ENCODE measurements at regions not wholly inside any gene's neighbourhood (a gene's known extent, or its start where the extent isn't known, plus 50 kb on each side); places are given as distances from the start of the nearest gene placed in this dataset.

- no peak for TF ChIP-seq CTCF (IDR thresholded peaks at IDR 0.05)
- H3K4me1 ChIP-seq (ENCODE audit: control insufficient read depth in 1 of 2, insufficient read depth in 1 of 2, low read depth in 1 of 2, low read length in 1 of 2): no peaks in the 10 kb centered on the region
- H3K9me3 ChIP-seq: no peaks in the 10 kb centered on the region
- no peaks in the 10 kb centered on the region for H3K27me3 ChIP-seq
- no peak overlapping the region for H3K27ac ChIP-seq
- no peak overlapping the region for H3K4me3 ChIP-seq (ENCODE audit: low read depth in 1 of 2, low read length in 1 of 2)
- no peaks in the 10 kb centered on the region for H3K36me3 ChIP-seq
Observed at GRCh38 chr13:50191004-50191403, 175.8 kb downstream of the KCNRG start.

GRCh38 chr13:50192272-50192813 is 177.1 kb downstream of the KCNRG start:
- no peak for TF ChIP-seq CTCF (IDR thresholded peaks at IDR 0.05)
- no peaks in the 10 kb centered on the region for H3K36me3 ChIP-seq
- no peaks in the 10 kb centered on the region for H3K9me3 ChIP-seq
- H3K27me3 ChIP-seq: no peaks in the 10 kb centered on the region
- H3K27ac ChIP-seq: no peak overlapping the region
- H3K4me3 ChIP-seq (ENCODE audit: low read depth in 1 of 2, low read length in 1 of 2): no peak overlapping the region
- no peaks in the 10 kb centered on the region for H3K4me1 ChIP-seq (ENCODE audit: control insufficient read depth in 1 of 2, insufficient read depth in 1 of 2, low read depth in 1 of 2, low read length in 1 of 2)

GRCh38 chr13:50195045-50195444 is 179.8 kb downstream of the KCNRG start:
- no peak for TF ChIP-seq CTCF (IDR thresholded peaks at IDR 0.05)
- Histone ChIP-seq H3K9me3 (no peaks in the 10 kb centered on the region), H3K4me3 (ENCODE audit: low read depth in 1 of 2, low read length in 1 of 2) (no peak overlapping the region), H3K27ac (no peak overlapping the region), H3K4me1 (ENCODE audit: control insufficient read depth in 1 of 2, insufficient read depth in 1 of 2, low read depth in 1 of 2, low read length in 1 of 2) (peaks cover 10 to 14% of the 10 kb centered on the region in 2 experiments), H3K36me3 (no peaks in the 10 kb centered on the region), H3K27me3 (no peaks in the 10 kb centered on the region)

DNA sequence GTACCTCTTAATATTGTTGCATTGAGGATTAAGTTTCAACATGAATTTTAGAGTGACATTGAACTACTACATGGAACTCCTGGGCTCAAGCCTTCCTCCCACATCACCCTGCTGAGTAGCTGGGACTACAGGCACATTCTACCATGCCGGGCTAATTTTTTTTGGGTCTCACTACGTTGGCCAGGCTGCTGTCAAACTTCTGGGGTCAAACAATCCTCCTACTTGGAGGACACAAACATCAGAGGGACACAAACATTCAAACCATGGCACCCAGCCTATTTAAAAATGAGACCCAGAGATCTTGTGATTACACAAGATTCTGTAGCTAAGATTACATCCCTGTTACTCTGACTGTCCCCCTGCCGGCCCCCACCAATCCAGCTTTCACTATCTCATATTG is 180.9 kb downstream of the KCNRG start:
- TF ChIP-seq CTCF (IDR thresholded peaks at IDR 0.05): no peak
- no peaks in the 10 kb centered on the region for H3K36me3 ChIP-seq
- H3K27ac ChIP-seq: no peak overlapping the region
- H3K27me3 ChIP-seq: no peaks in the 10 kb centered on the region
- no peak overlapping the region for H3K4me3 ChIP-seq (ENCODE audit: low read depth in 1 of 2, low read length in 1 of 2)
- no peaks in the 10 kb centered on the region for H3K9me3 ChIP-seq
- peaks cover 10 to 14% of the 10 kb centered on the region in 2 experiments for H3K4me1 ChIP-seq (ENCODE audit: control insufficient read depth in 1 of 2, insufficient read depth in 1 of 2, low read depth in 1 of 2, low read length in 1 of 2)

DNA sequence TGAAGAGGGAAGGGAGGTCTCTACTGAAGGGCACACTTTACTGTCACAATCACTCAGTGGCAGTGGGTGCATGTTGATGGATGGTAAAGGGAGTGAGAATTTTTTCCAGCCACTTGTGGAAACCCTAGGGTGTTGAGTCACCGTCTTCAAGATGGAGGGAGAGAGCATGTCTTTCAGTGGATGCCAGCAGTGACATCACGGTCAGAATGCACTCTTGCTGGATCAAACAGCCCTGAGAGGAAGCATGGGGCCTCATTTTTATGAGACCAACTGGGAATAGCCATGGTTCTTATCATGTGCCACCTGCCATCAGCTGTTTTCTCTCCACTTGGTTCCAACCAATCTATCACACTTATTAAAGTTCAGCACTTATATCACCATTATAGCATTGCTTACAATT is 182.5 kb downstream of the KCNRG start:
- H3K4me1 ChIP-seq (ENCODE audit: control insufficient read depth in 1 of 2, insufficient read depth in 1 of 2, low read depth in 1 of 2, low read length in 1 of 2): peaks cover 10 to 14% of the 10 kb centered on the region in 2 experiments
- H3K4me3 ChIP-seq (ENCODE audit: low read depth in 1 of 2, low read length in 1 of 2): no peak overlapping the region
- no peaks in the 10 kb centered on the region for H3K27me3 ChIP-seq
- H3K27ac ChIP-seq: no peak overlapping the region
- TF ChIP-seq CTCF (IDR thresholded peaks at IDR 0.05): no peak
- H3K9me3 ChIP-seq: no peaks in the 10 kb centered on the region
- no peaks in the 10 kb centered on the region for H3K36me3 ChIP-seq

DNA sequence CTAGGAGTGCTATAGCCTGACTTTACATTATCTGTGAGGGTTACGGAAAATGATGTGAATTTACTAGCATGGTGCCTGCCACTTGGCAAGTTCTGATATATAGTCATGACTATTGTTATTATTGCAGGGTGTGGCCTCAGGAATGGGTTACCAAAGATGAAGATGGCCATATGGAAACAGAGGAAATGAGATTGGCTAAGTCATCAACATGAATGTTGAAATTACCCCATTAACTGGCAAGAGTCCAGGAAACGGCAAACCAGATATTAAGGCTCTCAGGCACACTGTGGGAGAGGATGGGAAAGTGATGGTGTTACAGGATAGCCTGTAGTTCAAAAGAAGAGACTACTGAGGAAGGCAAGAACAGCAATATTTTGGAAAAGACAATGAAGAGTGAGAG is 183.3 kb downstream of the KCNRG start:
- no peak for TF ChIP-seq CTCF (IDR thresholded peaks at IDR 0.05)
- Histone ChIP-seq H3K27me3 (no peaks in the 10 kb centered on the region), H3K27ac (no peak overlapping the region)

More for the DNA sequence above, 183.3 kb downstream of the KCNRG start:
- H3K9me3 ChIP-seq: no peaks in the 10 kb centered on the region
- H3K36me3 ChIP-seq: no peaks in the 10 kb centered on the region
- no peak overlapping the region for H3K4me3 ChIP-seq (ENCODE audit: low read depth in 1 of 2, low read length in 1 of 2)
- H3K4me1 ChIP-seq (ENCODE audit: control insufficient read depth in 1 of 2, insufficient read depth in 1 of 2, low read depth in 1 of 2, low read length in 1 of 2): peaks cover 10 to 14% of the 10 kb centered on the region in 2 experiments
